ENCODE measurements at regions not wholly inside any gene's neighbourhood (a gene's known extent, or its start where the extent isn't known, plus 50 kb on each side); places are given as distances from the start of the nearest gene placed in this dataset.
A peak's percentile ranks its signal among the peaks of the same experiment; 100 is the strongest.
"Not testable (repeated sequence)": the region's sequence is repeated elsewhere in the genome, so short reads cannot be mapped to it uniquely, and the experiment has no call there.

- no peak for DNase-seq (ENCODE audit: low spot score)
Measured at GRCh38 chr2:183998797-183999190, 599.5 kb upstream of the ZNF804A start.

GRCh38 chr2:184004289-184004947 is 593.9 kb upstream of the ZNF804A start:
- DNase-seq (ENCODE audit: low spot score): no peak

- DNase-seq (ENCODE audit: low spot score): no peak
Measured at GRCh38 chr2:184004948-184005672, 593.2 kb upstream of the ZNF804A start.

- no peak for DNase-seq (ENCODE audit: low spot score)
Measured at GRCh38 chr2:184006998-184007397, 591.3 kb upstream of the ZNF804A start.

- no peak for DNase-seq (ENCODE audit: low spot score)
Measured at GRCh38 chr2:184026961-184027360, 571.4 kb upstream of the ZNF804A start.

- DNase-seq (ENCODE audit: low spot score): no peak
Measured at GRCh38 chr2:184030245-184030644, 568.1 kb upstream of the ZNF804A start.

GRCh38 chr2:184030989-184031388 is 567.3 kb upstream of the ZNF804A start:
- DNase-seq (ENCODE audit: low spot score): no peak

GRCh38 chr2:184031402-184032147 is 566.8 kb upstream of the ZNF804A start:
- no peak for DNase-seq (ENCODE audit: low spot score)

GRCh38 chr2:184032983-184033382 is 565.3 kb upstream of the ZNF804A start:
- no peak for DNase-seq (ENCODE audit: low spot score)

GRCh38 chr2:184037273-184037672 is 561.1 kb upstream of the ZNF804A start:
- no peak for DNase-seq (ENCODE audit: low spot score)

- DNase-seq (ENCODE audit: low spot score): no peak
Measured at GRCh38 chr2:184039493-184039892, 558.8 kb upstream of the ZNF804A start.

- DNase-seq (ENCODE audit: low spot score): no peak
Measured at GRCh38 chr2:184040230-184040629, 558.1 kb upstream of the ZNF804A start.

- DNase-seq (ENCODE audit: low spot score): no peak
Measured at GRCh38 chr2:184041077-184041476, 557.3 kb upstream of the ZNF804A start.

- DNase-seq (ENCODE audit: low spot score): no peak
Measured at GRCh38 chr2:184041777-184042176, 556.6 kb upstream of the ZNF804A start.

- no peak for DNase-seq (ENCODE audit: low spot score)
Measured at GRCh38 chr2:184047536-184047935, 550.8 kb upstream of the ZNF804A start.

- DNase-seq (ENCODE audit: low spot score): no peak
Measured at GRCh38 chr2:184049566-184049965, 548.8 kb upstream of the ZNF804A start.

- peak; percentile 43 for DNase-seq (ENCODE audit: low spot score)
Measured at GRCh38 chr2:184053326-184053725, 545.0 kb upstream of the ZNF804A start.

GRCh38 chr2:184054419-184054818 is 543.9 kb upstream of the ZNF804A start:
- DNase-seq (ENCODE audit: low spot score): not testable (repeated sequence)

GRCh38 chr2:184057910-184058309 is 540.4 kb upstream of the ZNF804A start:
- no peak for DNase-seq (ENCODE audit: low spot score)

GRCh38 chr2:184060268-184060667 is 538.1 kb upstream of the ZNF804A start:
- not testable (repeated sequence) for DNase-seq (ENCODE audit: low spot score)

- DNase-seq (ENCODE audit: low spot score): no peak
Measured at GRCh38 chr2:184067502-184067901, 530.8 kb upstream of the ZNF804A start.

- DNase-seq (ENCODE audit: low spot score): no peak
Measured at GRCh38 chr2:184072470-184072869, 525.9 kb upstream of the ZNF804A start.

- no peak for DNase-seq (ENCODE audit: low spot score)
Measured at GRCh38 chr2:184078496-184078895, 519.8 kb upstream of the ZNF804A start.

Data from ureter (tissue), 1 donor.